Stimulated activated CD8-positive, alpha-beta memory T cell treated with anti-CD3 and anti-CD28 coated beads, Interleukin-4, amount 100 ng/mL, for 4 hours (primary cell): ENCODE measurements at regions not wholly inside any gene's neighbourhood (a gene's known extent, or its start where the extent isn't known, plus 50 kb on each side); places are given as distances from the start of the nearest gene placed in this dataset.

Source experiments
- DNase-seq, 2 donors: peaks; one replicate each; pipeline ENCODE4 v3.0.0-alpha.2; 2020; ENCODE audit warnings: low read depth in 2 of 2, low spot score in 1 of 2

DNA sequence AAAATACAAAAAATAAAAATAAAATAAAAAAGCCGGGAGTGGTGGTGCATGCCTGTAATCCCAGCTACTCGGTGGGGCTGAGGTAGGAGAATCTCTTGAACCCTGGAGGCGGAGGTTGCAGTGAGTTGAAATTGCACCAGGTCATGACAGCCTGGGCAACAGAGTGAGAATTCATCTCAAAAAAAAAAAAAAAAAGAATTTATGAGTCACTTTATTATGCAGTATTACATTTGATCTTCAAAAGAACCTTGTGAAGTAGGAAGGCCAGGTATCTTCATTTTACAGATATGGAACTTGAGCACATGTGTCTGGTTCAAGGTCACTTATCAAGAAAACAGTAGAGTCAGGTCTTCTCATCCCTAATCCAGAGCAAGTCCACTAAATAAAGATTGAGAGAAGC, 459.4 kb upstream of the HNRNPA3 start:
- no peak for DNase-seq

DNA sequence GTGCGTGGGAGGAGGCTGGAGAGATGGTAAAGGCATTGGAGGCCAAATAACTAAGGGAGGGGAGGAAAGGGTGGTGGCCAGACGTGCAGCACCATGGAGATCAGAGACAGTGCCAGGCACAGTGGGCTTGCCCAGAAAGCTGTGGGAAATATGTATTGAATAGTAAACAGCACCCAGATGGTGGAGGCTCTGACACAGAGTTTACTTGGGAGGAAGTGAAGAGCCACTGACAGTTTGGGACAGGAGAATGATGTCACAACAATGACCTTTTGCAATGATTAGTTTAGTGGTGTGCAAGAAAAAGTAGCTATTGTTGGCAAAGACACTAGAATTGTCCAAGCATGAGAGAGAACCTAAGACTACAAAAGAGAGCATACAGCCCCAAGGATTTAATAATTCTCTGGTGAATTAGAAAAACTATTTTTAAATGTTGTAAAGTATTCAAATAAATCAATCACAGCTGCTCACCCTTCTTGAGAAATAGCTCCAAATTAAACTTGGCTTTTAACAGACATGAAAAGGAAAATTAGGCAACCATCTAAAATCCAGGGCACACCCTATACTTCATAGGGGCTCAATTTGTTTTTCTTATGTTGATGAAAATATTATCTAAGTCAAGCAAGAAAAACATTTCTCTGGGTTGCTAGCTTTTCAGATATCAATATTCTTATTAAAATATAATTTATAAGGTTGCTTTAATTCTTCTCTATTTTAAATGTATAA, 458.7 kb upstream of the HNRNPA3 start:
- no peak for DNase-seq

GRCh38 chr2:176755537-176756135, 457.0 kb upstream of the HNRNPA3 start:
- DNase-seq = no peak

- DNase-seq = no peak
These were observed 454.2 kb upstream of the HNRNPA3 start for GRCh38 chr2:176758426-176758825.

GRCh38 chr2:176760439-176760838, 452.2 kb upstream of the HNRNPA3 start:
- no peak for DNase-seq

GRCh38 chr2:176763130-176763529, 449.5 kb upstream of the HNRNPA3 start:
- no peak for DNase-seq

DNA sequence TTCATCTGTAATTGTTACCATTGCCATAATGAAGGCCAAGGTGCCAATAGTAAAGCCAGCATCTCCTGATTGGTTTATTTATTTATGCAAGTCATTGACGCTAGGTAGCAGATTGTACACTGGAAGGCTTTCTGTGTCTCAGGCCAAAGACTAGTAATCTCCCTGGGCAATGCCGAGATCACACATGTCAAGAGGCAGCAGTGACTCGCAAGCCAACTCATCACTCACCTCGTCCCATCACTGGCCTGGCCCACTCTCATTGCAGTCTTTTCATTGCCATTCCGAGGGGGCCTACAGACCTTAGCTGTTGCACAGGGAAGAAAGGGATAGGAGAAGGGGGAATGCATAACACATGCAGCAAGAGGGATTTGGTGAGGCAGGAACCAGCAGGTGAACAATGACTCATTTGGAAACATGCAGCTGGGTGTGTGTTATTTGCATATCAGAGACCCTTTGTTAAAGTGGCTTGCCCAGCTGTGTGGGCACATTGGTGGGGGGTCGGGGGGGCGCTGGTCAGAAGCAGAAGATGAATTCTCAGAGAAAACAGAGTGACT, 448.7 kb upstream of the HNRNPA3 start:
- DNase-seq = no peak

GRCh38 chr2:176764921-176765320, 447.7 kb upstream of the HNRNPA3 start:
- no peak for DNase-seq

DNA sequence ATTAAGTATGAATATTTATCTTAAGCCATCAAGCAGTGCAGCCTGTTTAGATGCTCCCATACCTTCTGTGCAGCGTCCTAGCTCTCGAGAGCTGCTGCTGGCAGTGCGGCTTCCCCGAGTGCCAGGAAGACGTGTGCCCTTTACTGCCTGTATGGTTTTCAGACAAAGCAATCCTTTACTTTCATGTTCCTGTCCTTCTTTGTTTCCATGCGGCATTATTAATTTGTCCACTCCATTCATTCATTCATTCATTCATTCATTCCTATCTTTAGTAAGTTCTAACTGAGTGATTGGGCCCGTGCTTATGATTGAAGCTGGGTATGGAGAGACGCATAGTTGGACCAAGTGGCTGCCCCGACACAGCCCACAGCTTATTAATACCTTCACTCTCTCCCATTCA, 446.6 kb upstream of the HNRNPA3 start:
- no peak for DNase-seq

GRCh38 chr2:176768185-176768584, 444.4 kb upstream of the HNRNPA3 start:
- no peak for DNase-seq

DNA sequence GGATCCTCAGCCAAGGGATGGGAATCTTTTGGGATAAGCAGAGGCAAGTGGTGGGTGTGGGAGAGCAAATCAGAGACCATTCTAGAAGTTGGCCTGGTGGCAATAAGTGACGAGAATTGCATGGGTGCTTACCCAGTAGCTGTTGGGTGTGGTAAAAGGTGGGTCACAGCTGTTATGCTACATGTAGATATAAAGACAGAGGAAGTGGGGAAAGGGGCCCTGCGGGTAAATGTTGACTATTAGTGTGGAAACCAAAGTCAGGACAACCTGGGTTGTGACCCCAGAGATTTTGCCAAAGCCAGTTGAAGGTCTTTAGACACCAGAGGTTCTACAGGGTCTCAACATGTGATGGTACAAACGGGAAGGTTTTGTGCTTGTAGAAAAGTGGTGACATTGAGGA, 443.6 kb upstream of the HNRNPA3 start:
- no peak for DNase-seq

DNA sequence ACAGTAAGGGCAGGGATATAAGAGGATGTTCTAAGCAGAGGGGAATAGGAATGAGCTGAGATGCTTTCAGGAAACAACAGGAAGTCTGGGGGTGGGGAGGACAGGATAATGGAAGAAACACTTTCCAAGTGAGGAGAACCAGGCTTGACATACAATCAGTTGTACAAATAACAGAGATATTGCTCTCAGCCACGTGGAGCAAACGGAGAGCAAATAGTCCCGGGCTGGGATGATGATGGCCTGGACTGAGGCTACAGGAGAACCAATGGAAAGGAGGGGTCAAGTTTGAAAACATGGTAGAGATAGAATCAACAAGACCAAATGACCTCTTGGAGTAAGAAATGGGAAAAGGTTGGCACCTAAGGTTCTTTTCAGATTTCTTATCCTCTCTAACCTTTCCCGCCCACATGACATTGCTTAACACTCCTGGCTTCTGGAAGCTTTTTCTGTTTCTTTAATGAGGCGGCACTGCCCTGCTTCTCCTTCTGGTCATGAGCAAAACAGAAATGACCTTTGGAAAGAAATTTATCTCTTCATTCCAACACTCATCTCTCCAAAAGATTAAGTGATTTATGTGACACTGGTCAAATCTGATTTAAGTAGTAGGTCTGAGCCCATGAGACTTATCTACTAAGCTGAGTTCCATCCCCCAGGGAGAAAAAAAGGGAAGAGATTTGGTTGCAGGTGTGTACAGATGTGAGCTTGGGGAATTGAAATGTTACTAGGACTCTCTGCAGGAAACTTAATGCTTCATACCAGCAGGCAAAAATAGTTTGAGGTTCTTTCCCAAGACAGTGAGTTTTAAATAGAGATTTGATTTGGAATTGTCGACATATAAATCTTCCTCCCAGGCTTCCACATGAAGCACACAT, 442.9 kb upstream of the HNRNPA3 start:
- no peak for DNase-seq

- no peak for DNase-seq
These were observed 439.8 kb upstream of the HNRNPA3 start for GRCh38 chr2:176772816-176773215.

GRCh38 chr2:176774766-176775451, 437.7 kb upstream of the HNRNPA3 start:
- no peak for DNase-seq

DNA sequence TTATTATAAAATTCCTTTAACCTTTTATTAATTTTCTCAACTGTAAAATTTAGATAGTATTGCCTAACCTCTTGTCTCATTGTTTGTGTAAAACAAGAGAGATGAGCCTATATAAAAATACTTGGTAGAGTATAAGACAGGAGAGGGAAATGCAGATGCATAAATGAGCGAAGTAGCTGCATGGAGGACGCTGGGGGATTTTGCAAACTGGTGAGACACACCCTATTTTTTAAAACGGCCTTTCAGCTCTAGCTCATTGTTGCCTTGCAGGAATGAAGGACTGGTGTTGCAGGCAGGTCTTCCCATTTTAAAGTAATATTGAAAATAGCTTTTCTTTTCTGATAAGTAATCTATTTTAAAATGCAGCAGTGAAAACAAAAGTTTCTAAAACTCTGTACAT, 435.3 kb upstream of the HNRNPA3 start:
- no peak for DNase-seq

- no peak for DNase-seq
These were observed 432.7 kb upstream of the HNRNPA3 start for GRCh38 chr2:176779917-176780316.

- no peak for DNase-seq
These were observed 432.2 kb upstream of the HNRNPA3 start for GRCh38 chr2:176780348-176780747.

GRCh38 chr2:176781570-176782217, 430.9 kb upstream of the HNRNPA3 start:
- DNase-seq = no peak

DNA sequence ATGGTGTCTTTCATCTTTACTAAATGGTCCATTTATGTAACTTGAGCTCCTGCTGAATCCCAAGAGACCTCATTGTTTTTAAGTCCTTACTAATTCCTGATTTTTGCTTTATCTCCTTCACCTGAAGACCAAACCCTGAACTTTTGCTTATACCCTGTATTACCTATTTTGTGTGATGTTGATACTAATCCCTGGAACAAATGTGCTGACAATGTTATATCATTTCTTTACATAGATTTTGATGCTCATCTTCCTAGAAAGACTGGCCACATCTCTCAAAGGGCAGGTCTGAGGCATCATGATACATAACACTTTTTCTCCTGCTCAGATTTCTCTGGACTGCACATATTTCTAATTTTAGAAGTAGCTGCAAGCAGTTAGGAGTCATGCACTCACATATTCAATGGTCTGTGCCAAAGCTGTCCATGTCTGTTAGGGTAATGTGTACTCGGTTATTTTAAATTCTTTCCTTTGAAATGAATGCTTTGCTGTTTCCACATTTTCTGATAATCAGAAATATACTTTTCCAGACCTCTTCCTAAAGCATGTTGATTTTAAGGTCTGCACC, 427.9 kb upstream of the HNRNPA3 start:
- no peak for DNase-seq

DNA sequence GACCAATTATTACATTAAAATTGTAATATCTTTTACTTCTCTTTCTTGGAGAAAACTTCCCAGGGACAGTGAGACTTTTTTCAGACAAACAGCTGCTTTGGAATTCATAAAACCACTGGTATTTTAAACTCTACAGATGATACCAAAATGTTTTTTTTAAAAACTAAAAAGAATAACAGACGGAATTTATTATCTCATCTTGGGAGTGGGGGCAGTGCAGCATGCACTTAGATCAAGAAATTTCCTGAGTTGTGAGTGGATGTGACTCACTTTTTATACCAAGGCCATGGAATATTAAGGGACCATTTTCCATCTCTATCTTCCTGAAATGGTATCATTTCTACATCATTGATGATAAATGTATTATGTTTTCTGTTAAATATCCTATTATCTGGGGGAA, 422.8 kb upstream of the HNRNPA3 start:
- no peak for DNase-seq
